Fibroblast of mammary gland (primary cell): ENCODE measurements at regions not wholly inside any gene's neighbourhood (a gene's known extent, or its start where the extent isn't known, plus 50 kb on each side); places are given as distances from the start of the nearest gene placed in this dataset.
"Not testable (repeated sequence)": the region's sequence is repeated elsewhere in the genome, so short reads cannot be mapped to it uniquely, and the experiment has no call there.

Experiments
- DNase-seq: peaks from one replicate; pipeline ENCODE4 v3.0.0-alpha.2; 2010; ENCODE audit warnings: low read depth
- H3K4me3 ChIP-seq: 2 replicates; pipeline ENCODE4 v1.5.1; 2011; ENCODE audit warnings: low read depth, mild to moderate bottlenecking, low read length, moderate library complexity; ENCODE audit not compliant: control insufficient read depth
- TF ChIP-seq, protein P1 (sequence below): conservative IDR thresholded peaks from 2 replicates; pipeline ENCODE4 v1.5.1; 2011; ENCODE audit warnings: low read depth, low read length, inconsistent platforms; ENCODE audit not compliant: control insufficient read depth, insufficient read depth

DNA sequence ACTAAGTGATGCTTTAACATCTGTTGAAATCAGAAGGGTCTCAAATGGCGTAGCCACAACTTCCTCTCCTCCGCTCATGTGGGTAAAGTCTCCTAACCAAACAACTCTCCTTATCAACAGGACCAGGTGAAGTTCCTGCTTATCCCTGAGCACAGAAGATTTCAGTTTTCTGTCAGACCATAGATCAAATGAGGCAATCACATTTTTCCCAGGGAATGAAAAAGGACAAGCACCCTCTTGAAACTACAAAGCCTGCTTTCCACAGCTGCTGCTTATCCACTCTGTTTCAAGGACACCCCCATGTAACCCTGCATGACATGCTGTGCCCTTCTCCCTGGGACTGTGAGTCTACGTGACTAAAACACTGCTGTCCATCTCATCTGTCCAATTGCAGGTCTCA lies 788.3 kb upstream of the SLITRK5 start:
- no peak overlapping the region for H3K4me3 ChIP-seq
- TF ChIP-seq, protein P1, sequence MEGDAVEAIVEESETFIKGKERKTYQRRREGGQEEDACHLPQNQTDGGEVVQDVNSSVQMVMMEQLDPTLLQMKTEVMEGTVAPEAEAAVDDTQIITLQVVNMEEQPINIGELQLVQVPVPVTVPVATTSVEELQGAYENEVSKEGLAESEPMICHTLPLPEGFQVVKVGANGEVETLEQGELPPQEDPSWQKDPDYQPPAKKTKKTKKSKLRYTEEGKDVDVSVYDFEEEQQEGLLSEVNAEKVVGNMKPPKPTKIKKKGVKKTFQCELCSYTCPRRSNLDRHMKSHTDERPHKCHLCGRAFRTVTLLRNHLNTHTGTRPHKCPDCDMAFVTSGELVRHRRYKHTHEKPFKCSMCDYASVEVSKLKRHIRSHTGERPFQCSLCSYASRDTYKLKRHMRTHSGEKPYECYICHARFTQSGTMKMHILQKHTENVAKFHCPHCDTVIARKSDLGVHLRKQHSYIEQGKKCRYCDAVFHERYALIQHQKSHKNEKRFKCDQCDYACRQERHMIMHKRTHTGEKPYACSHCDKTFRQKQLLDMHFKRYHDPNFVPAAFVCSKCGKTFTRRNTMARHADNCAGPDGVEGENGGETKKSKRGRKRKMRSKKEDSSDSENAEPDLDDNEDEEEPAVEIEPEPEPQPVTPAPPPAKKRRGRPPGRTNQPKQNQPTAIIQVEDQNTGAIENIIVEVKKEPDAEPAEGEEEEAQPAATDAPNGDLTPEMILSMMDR: no peak
- DNase-seq: no peak

DNA sequence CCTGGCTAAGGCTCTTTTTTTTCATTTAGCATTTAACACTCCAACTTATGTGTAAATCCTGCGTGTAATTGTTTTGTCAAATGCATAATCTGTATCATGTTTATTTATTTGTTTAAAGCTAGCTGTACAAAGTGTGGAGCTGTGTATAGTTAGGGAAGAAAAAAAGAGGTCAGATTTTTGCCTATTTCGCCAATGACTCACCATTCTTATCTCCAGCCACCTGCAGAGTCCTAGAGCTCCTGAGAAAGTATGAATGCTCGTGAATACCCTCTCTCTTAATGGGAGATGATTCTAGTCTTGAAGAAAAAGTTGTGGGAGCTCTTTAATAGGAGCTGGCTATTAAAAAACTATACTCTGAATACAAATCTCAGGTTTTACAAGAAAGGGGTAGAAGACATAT lies 778.8 kb upstream of the SLITRK5 start:
- no peak for DNase-seq
- no peak overlapping the region for H3K4me3 ChIP-seq
- TF ChIP-seq, protein P1: no peak

DNA sequence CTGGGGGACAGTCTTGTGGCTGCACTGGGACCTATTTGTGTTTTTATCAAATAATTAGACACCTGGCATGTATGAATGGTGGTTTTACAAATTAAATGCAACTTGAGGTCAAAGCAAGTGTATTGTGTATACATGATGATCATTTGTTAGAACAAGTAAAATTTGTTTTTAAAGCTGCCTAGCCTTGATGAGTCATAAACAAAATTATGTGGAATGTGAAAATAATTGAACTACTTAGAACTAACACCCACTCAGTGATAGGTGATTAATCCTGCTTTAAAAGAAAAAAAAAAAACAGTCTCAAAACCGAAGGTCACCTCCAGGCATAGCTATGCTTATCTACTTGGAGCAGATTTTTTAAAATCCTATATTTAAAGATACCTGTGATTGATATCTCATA lies 770.3 kb upstream of the SLITRK5 start:
- TF ChIP-seq, protein P1: no peak
- DNase-seq: no peak
- H3K4me3 ChIP-seq: no peak overlapping the region

DNA sequence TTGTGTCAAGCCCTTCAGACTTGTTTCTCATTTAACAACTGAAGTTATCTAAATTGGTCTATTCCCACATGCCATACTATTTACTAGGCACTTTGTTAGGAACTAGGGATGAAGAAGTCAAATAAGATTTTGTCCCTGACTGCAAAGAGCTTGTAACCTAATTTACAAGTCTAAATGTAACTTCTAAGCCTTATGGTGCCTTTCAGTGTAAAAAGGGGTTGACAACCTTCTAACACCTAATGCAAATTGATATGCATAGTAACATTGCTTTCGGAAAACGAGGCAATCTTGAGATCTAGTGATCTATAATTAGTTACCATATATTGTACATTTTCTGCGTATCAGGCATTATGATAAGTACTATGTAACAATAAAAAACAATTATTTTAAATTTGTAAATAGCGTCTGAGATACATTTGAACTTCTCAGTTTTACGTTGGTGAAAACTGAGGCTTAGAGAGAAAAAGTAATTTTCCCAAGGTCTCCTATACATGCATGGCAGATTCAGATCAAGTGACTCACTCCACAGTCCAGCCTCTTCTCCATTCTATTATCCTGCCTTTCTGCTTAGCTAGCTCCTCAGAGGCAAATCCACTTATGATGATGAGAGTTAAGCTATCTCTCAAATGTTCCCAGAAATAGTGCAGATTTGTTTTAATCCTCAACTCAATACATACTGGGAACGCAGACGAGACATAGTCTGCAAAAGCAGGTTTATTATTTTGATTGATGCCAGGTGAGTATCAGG lies 764.9 kb upstream of the SLITRK5 start:
- H3K4me3 ChIP-seq: no peak overlapping the region
- TF ChIP-seq, protein P1: no peak
- DNase-seq: no peak

DNA sequence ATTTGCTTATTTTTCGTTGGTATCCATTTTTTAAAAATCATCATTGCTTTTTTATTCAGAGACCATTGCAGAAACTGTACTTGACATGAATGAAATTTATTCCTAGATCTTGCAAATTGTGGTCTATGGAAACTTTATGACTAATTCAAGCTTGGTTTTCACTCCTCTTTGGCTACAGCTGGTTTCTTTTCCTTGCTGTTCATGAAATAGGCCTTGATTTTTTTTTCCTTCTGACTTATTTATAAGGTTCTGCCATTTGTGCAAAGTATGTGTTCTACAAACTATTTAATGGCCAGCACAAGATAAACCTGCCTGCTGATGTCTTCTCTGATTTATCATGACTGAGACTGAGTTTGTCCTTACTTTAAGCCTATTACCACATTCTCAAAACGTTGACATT lies 764.0 kb upstream of the SLITRK5 start:
- DNase-seq: peak; percentile 3
- H3K4me3 ChIP-seq: no peak overlapping the region
- TF ChIP-seq, protein P1: no peak

DNA sequence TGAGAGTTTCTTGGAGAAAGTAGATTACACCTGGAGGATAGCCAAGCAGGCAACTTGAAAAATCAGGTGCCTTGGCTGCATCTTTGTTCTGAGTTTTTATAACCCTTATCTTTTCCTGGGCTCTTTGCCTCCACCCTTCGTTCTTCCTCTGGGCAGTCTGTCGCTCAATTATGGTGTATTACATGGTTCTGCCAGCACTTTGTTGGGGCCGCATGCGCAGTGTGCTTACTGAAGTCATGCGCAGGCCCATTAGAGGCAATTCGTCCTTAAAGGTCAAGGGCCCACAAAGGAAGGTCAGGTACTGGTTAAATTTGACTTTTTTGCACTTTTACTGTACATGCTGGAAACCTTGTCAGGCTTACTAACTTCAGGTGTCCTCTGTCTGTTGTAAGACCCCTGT lies 761.9 kb upstream of the SLITRK5 start:
- DNase-seq: no peak
- TF ChIP-seq, protein P1: no peak
- no peak overlapping the region for H3K4me3 ChIP-seq

DNA sequence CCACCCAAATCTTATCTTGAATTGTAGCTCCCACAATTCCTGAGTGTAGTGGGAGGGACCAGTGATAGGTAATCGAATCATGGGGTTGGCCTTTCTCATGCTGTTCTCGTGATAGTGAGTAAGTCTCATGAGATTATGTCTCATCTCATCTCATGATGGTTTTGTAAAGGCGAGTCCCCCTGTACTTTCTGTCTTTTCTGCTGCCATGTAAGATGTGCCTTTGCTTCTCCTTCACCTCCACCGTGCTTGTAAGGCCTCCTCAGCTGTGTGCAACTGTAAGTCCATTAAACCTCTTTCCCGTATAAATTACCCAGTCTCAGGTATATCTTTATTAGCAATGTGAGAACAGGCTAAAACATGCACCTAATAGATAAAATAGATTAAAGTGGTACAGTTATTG lies 756.4 kb upstream of the SLITRK5 start:
- TF ChIP-seq, protein P1: no peak
- no peak for DNase-seq
- no peak overlapping the region for H3K4me3 ChIP-seq

DNA sequence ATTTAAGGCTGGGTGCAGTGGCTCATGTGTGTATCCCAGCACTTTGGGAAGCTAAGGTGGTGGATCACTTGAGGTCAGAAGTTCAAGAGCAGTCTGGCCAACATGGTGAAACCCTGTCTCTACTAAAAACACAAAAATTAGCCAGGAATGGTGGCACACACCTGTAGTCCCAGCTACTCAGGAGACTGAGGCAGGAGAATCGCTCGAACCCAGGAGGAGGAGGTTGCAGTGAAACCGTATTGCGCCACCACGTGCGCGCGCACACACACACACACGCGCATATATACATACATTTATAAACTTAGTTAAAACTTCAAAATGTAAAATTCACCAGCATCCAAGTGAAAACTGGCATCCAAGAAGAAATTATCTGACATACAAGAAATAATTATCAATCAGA lies 753.7 kb upstream of the SLITRK5 start:
- not testable (repeated sequence) for H3K4me3 ChIP-seq, DNase-seq
